ENCODE measurements at regions not wholly inside any gene's neighbourhood (a gene's known extent, or its start where the extent isn't known, plus 50 kb on each side); places are given as distances from the start of the nearest gene placed in this dataset.

DNA sequence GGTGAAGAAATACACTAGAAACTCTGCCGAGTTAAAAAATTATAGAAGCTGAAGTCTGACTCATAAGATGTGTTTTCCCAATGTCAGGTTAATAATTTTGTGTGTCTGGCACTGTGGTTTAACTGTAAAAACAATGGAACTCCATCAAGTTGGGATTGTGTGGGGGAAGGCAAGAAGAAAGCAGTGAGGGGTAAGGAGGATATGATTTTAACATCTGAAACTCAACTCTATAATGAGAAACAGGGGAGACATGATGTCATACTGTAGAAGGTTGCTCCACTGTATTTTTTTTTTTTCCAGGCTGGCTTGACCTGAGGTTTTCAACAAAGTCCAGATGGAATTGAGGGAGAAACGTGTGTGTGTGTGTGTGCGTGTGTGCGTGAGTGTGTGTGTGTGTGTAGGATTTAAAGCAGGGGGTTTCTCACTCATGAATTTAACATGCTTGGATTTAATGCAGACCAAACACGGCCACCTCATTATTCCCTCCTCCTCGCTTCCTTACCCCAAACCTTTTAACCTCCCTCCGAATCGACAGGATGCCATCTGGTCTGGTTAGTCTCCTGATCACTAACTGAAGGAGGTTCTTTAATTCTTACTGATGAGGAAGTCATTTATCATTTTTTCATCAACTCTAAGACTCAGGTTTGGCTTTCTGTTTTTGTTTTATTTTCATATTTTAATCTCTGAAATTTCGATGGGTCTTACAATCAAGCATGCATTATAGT lies 140.2 kb upstream of the LPAR1 start:
- no peaks in the 10 kb centered on the region for H3K36me3 ChIP-seq (ENCODE audit: insufficient read depth, low read length)
- no peak for TF ChIP-seq EZH2 (IDR thresholded peaks at IDR 0.05; ENCODE audit: borderline replicate concordance, low read length)
- TF ChIP-seq, protein P1, sequence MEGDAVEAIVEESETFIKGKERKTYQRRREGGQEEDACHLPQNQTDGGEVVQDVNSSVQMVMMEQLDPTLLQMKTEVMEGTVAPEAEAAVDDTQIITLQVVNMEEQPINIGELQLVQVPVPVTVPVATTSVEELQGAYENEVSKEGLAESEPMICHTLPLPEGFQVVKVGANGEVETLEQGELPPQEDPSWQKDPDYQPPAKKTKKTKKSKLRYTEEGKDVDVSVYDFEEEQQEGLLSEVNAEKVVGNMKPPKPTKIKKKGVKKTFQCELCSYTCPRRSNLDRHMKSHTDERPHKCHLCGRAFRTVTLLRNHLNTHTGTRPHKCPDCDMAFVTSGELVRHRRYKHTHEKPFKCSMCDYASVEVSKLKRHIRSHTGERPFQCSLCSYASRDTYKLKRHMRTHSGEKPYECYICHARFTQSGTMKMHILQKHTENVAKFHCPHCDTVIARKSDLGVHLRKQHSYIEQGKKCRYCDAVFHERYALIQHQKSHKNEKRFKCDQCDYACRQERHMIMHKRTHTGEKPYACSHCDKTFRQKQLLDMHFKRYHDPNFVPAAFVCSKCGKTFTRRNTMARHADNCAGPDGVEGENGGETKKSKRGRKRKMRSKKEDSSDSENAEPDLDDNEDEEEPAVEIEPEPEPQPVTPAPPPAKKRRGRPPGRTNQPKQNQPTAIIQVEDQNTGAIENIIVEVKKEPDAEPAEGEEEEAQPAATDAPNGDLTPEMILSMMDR (IDR thresholded peaks at IDR 0.05; ENCODE audit: low read length), result no peak
- H4K20me1 ChIP-seq (ENCODE audit: insufficient read depth, low read length), result no peaks in the 10 kb centered on the region
- H2AFZ ChIP-seq (ENCODE audit: low read length), result no peak overlapping the region
- no peaks in the 10 kb centered on the region for H3F3A ChIP-seq (ENCODE audit: insufficient read depth, low read length)
- no peaks in the 10 kb centered on the region for H3K79me2 ChIP-seq (ENCODE audit: insufficient read depth, low read length)
- H3K27me3 ChIP-seq (ENCODE audit: insufficient read depth, low read length), result no peaks in the 10 kb centered on the region
- H3K9me2 ChIP-seq (ENCODE audit: low read depth, low read length), result no peaks in the 10 kb centered on the region
- no peaks in the 10 kb centered on the region for H3K4me1 ChIP-seq (ENCODE audit: insufficient read depth, low read length, severe bottlenecking)
- H3K9ac ChIP-seq (ENCODE audit: low read length), result no peak overlapping the region
- H3K9me3 ChIP-seq (ENCODE audit: low read length), result no peaks in the 10 kb centered on the region
- no peak overlapping the region for H3K27ac ChIP-seq (ENCODE audit: low read depth, low read length, poor library complexity, severe bottlenecking)
- no peak overlapping the region for H3K4me2 ChIP-seq (ENCODE audit: low read length)
- H3K4me3 ChIP-seq (ENCODE audit: low read depth, low read length, poor library complexity, severe bottlenecking), result no peak overlapping the region

DNA sequence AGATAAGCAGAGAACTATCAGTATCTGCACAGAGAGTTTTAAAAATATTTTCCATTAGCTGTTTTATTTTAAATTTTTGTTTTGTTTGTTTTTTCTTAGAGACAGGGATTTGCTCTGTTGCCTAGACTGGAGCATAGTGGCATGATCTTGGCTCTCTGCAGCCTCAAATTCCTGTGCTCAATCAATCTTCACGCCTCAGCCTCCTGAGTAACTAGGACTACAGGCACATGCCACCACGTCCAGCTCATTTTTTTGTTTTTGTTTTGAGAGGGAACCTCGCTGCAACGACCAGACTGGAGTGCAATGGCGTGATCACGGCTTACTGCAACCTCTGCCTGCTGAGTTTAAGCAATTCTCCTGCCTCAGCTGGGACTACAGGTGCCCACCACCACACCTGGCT lies 138.2 kb upstream of the LPAR1 start:
- no peak overlapping the region for H3K4me3 ChIP-seq (ENCODE audit: low read depth, low read length, poor library complexity, severe bottlenecking)
- H3K9me3 ChIP-seq (ENCODE audit: low read length), result no peaks in the 10 kb centered on the region
- H3K27me3 ChIP-seq (ENCODE audit: insufficient read depth, low read length), result no peaks in the 10 kb centered on the region
- no peak overlapping the region for H3K27ac ChIP-seq (ENCODE audit: low read depth, low read length, poor library complexity, severe bottlenecking)
- no peaks in the 10 kb centered on the region for H3K79me2 ChIP-seq (ENCODE audit: insufficient read depth, low read length)
- no peaks in the 10 kb centered on the region for H3K36me3 ChIP-seq (ENCODE audit: insufficient read depth, low read length)
- no peaks in the 10 kb centered on the region for H3F3A ChIP-seq (ENCODE audit: insufficient read depth, low read length)
- H4K20me1 ChIP-seq (ENCODE audit: insufficient read depth, low read length), result no peaks in the 10 kb centered on the region
- H3K9ac ChIP-seq (ENCODE audit: low read length), result no peak overlapping the region
- H3K4me1 ChIP-seq (ENCODE audit: insufficient read depth, low read length, severe bottlenecking), result no peaks in the 10 kb centered on the region
- H3K9me2 ChIP-seq (ENCODE audit: low read depth, low read length), result no peaks in the 10 kb centered on the region
- no peak overlapping the region for H3K4me2 ChIP-seq (ENCODE audit: low read length)
- no peak overlapping the region for H2AFZ ChIP-seq (ENCODE audit: low read length)
- TF ChIP-seq, protein P1 (IDR thresholded peaks at IDR 0.05; ENCODE audit: low read length), result no peak
- TF ChIP-seq EZH2 (IDR thresholded peaks at IDR 0.05; ENCODE audit: borderline replicate concordance, low read length), result no peak

DNA sequence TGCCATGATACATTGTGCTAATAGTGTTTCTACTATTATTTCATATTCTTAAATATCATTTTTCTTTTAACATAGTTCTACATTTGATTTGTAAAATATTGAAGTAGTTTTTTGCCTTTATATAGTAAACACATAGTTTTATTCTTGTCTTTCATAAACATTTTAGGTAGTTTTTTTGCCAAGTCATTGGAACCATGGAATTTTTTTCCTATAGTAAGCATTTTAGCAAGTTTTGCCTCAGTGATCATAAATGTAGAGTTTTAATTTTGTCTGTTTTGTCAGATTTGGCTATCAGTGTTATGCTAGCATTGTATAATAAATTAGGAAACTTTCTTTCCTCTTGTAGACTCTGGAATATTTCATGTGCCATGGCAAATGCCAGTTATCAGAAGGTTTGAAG lies 137.1 kb upstream of the LPAR1 start:
- H2AFZ ChIP-seq (ENCODE audit: low read length), result no peak overlapping the region
- H3K9ac ChIP-seq (ENCODE audit: low read length), result no peak overlapping the region
- H3K9me2 ChIP-seq (ENCODE audit: low read depth, low read length), result no peaks in the 10 kb centered on the region
- no peak overlapping the region for H3K4me2 ChIP-seq (ENCODE audit: low read length)
- no peaks in the 10 kb centered on the region for H3K36me3 ChIP-seq (ENCODE audit: insufficient read depth, low read length)
- no peaks in the 10 kb centered on the region for H3F3A ChIP-seq (ENCODE audit: insufficient read depth, low read length)
- H3K27ac ChIP-seq (ENCODE audit: low read depth, low read length, poor library complexity, severe bottlenecking), result no peak overlapping the region
- TF ChIP-seq, protein P1 (IDR thresholded peaks at IDR 0.05; ENCODE audit: low read length), result no peak
- TF ChIP-seq EZH2 (IDR thresholded peaks at IDR 0.05; ENCODE audit: borderline replicate concordance, low read length), result no peak
- no peaks in the 10 kb centered on the region for H3K9me3 ChIP-seq (ENCODE audit: low read length)
- H3K4me3 ChIP-seq (ENCODE audit: low read depth, low read length, poor library complexity, severe bottlenecking), result no peak overlapping the region
- H3K79me2 ChIP-seq (ENCODE audit: insufficient read depth, low read length), result no peaks in the 10 kb centered on the region
- no peaks in the 10 kb centered on the region for H4K20me1 ChIP-seq (ENCODE audit: insufficient read depth, low read length)
- no peaks in the 10 kb centered on the region for H3K4me1 ChIP-seq (ENCODE audit: insufficient read depth, low read length, severe bottlenecking)
- no peaks in the 10 kb centered on the region for H3K27me3 ChIP-seq (ENCODE audit: insufficient read depth, low read length)
